ENCODE measurements at regions not wholly inside any gene's neighbourhood (a gene's known extent, or its start where the extent isn't known, plus 50 kb on each side); places are given as distances from the start of the nearest gene placed in this dataset.

- DNase-seq = no peak
Observed at GRCh38 chr6:120614723-120615122, 719.6 kb downstream of the TBC1D32 start.

- no peak for DNase-seq
Observed at GRCh38 chr6:120608826-120609225, 725.5 kb downstream of the TBC1D32 start.

DNA sequence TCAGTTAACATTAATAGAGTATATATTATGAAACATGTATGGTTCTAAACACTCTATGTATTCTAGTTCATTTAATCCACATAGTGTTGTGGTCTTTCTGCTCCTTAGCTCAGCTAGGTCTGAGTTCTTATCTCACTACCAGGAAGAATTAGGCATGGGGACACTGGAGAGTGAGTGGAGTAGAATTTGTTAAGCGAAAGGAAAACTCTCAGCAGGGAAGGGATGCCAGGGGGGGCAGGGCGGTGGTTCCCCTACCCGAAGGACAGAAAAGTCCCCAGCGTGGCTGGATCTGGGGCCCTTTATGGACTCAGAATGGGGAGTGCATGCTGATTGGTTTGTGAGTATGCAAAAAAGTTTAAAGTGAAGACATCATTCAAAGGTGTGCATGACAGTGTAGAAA is 727.5 kb downstream of the TBC1D32 start:
- DNase-seq = no peak

GRCh38 chr6:120604510-120604909 is 729.8 kb downstream of the TBC1D32 start:
- DNase-seq = no peak

- no peak for DNase-seq
Observed at GRCh38 chr6:120590611-120591010, 743.7 kb downstream of the TBC1D32 start.

DNA sequence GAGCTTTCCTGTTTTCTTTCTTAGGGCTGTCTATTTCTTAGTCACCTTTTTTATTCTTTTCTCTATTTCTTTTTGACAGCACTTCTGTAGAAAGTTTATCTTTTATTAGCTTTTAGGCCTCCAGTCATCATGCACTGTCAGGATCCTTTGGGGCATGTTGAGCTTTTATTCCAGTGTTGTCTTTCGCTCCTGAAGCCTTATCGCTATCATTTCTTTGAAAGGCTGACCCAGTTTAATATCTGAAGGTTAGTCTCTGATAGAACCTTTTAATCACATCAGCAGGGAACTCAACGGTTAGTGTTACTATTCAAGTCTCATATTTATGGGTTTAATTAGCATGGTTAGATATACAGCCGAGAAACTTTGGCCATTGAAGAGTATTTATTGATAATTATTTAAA is 745.9 kb downstream of the TBC1D32 start:
- no peak for DNase-seq

DNA sequence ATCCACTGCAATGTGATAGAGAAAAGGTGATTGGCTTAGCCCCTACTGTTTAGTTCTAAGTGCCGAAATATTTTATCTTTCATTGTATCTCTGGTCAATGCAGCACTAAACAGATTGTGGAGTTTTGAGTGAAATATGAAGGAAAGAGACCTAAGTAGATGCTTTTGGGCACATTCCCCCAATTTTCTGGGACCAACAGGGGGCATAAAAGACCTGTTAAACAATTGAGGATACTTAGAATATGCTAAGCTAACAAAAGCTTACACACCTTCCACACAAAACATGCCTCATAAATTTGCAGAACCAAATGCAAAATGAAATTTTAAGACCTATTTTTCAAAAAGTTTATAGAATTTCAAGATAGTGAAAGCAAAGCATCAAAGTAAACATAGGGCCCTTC is 746.9 kb downstream of the TBC1D32 start:
- no peak for DNase-seq

- no peak for DNase-seq
Observed at GRCh38 chr6:120584111-120584760, 750.0 kb downstream of the TBC1D32 start.

- DNase-seq = no peak
Observed at GRCh38 chr6:120576061-120576460, 758.2 kb downstream of the TBC1D32 start.

- DNase-seq = no peak
Observed at GRCh38 chr6:120569714-120570113, 764.6 kb downstream of the TBC1D32 start.

GRCh38 chr6:120564779-120565178 is 769.5 kb downstream of the TBC1D32 start:
- no peak for DNase-seq

DNA sequence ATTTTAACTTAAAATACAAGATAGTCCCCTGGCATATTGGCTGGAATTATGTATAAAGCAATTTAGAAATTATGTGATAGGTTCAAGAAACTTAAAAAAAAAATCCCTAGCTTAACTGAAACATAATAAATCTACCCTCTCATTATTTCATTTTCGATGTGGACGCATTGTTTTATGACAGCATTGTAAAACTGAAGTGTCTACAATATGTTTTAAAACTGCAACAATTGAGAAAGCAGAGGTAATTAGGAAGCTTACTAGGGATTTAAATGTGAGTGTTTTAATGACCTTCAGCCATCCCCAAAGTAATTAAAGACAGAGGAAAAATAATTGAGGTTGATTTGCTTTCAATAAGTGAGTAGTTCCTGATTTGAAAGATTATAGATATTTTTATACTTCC is 776.0 kb downstream of the TBC1D32 start:
- DNase-seq = no peak

- no peak for DNase-seq
Observed at GRCh38 chr6:120557554-120557953, 776.7 kb downstream of the TBC1D32 start.

GRCh38 chr6:120556491-120556890 is 777.8 kb downstream of the TBC1D32 start:
- DNase-seq = no peak

DNA sequence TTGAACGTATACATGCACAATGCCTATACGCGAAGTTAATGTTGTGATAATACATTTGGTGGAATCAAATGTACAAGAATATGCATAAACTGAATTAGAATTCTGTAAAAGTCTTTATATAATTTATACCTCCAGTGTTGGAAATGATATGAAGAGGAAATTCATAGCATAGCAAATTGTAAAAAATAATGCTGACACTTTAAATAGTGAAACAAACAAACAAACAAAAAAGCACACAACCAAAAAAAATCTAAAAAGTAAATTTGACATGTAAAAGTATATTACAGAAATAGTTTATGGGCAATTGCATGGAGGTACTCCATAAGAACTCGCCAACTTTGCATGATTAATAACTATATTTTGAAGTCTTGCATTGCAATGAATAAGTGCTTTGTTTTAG is 780.9 kb downstream of the TBC1D32 start:
- no peak for DNase-seq

GRCh38 chr6:120545353-120545752 is 788.9 kb downstream of the TBC1D32 start:
- no peak for DNase-seq

GRCh38 chr6:120534954-120535353 is 799.3 kb downstream of the TBC1D32 start:
- DNase-seq = no peak

GRCh38 chr6:120526576-120526975 is 807.7 kb downstream of the TBC1D32 start:
- DNase-seq = no peak

- DNase-seq = no peak
Observed at GRCh38 chr6:120514544-120514943, 819.7 kb downstream of the TBC1D32 start.

DNA sequence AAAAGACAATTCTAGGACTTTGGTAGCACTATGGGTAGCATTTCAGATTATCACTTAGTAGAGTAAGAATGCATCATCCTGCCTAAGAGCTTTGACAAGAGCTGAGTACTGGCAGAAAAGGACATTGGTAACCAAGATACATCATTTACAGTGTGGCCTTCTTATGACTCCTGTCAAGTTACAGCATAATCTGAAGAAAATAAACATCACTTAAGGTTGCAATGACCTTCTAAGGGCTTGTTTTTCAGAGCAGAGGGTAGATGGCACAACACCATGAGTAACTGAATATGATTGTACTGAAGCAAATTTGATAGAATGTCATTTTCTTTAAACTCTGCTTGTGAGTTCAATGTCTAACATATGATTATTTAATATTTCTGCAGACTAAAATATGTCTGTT is 822.6 kb downstream of the TBC1D32 start:
- no peak for DNase-seq

DNA sequence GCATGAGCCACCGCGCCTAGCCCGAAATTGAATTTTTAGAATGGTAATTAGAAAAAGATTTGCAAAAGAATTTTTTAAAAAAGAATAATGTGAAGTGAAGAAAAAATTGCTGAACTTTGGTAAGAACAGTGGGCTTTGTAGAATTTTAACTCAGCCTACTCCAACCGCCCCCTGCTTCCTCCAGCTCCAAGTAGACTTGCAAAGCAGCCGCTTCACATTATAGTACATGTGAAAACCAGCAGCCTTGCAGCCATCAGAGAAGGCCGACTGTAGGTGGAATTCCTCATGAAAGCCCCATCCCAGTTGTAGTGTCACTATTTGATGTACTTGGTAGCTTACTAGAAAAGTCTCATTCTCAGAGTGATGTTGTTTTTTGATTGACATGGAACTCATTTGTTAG is 835.6 kb downstream of the TBC1D32 start:
- DNase-seq = no peak

- no peak for DNase-seq
Observed at GRCh38 chr6:120496661-120497060, 837.6 kb downstream of the TBC1D32 start.

- DNase-seq = no peak
Observed at GRCh38 chr6:120493505-120493904, 840.8 kb downstream of the TBC1D32 start.

DNA sequence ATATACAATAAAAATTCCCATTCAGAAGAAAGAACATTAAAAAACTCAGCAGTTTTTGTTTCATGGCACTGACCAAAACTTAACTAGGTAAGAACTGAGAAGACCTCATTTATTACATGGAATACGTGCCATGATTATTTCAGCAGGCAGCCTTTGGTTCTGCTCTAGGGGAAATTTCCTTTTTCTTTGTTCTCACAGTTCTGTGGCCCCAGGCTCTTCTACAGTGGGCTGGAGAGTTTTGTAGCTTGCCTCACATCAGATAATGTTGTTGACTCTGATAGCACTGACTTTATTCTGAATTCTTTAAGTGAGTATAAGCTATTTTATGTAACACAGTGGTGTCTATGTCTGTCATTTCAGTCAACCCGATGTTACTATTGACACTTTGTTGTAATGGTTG is 844.3 kb downstream of the TBC1D32 start:
- no peak for DNase-seq

- DNase-seq = no peak
Observed at GRCh38 chr6:120484146-120484545, 850.1 kb downstream of the TBC1D32 start.

DNA sequence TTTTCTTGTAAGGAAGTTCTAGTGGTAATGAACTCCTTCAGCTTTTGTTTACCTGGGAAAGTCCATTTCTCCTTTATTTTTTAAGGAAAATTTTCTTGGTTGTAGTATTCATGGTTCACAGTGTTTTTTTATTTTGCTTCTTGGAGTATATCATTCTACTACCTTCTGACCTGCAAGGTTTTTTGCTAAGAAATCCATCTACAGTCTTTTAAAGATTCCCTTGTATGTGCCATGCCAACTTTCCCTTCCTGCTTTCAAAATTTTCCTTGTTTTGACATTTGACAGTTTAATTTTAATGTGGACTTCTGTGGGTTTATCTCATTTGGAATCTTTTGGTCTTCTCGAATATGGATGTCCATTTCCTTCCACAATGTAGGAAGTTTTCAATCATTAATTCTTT is 855.6 kb downstream of the TBC1D32 start:
- no peak for DNase-seq

Measured in hematopoietic multipotent progenitor cell treated with erythropoietin and hydrocortisone succinate and interleukin-3 and kit ligand, for 6 days (in vitro differentiated cells).